SK-N-MC (cell line): ENCODE measurements at regions not wholly inside any gene's neighbourhood (a gene's known extent, or its start where the extent isn't known, plus 50 kb on each side); places are given as distances from the start of the nearest gene placed in this dataset.

Experiments
- DNase-seq: peaks from one replicate; pipeline ENCODE4 v3.0.0-alpha.2; 2011; ENCODE audit warnings: low read depth, low spot score
- H3K27ac ChIP-seq: fragments of 200-600 bp; sonication (generic); 2 replicates; pipeline ENCODE4 v1.5.1; 2016; ENCODE audit warnings: mixed run types
- H3K36me3 ChIP-seq: fragments of 200-600 bp; sonication (generic); 2 replicates; pipeline ENCODE4 v1.6.1; 2017; ENCODE audit warnings: antibody characterized with exemption, low read length, mixed read lengths; ENCODE audit not compliant: insufficient read depth
- H3K4me3 ChIP-seq: fragments of 200-600 bp; sonication (generic); 2 replicates; pipeline ENCODE4 v1.5.1; 2016
- H3K9ac ChIP-seq: fragments of 200-600 bp; sonication (generic); 2 replicates; pipeline ENCODE4 v1.8.0; 2017; ENCODE audit warnings: mixed run types, mixed read lengths; ENCODE audit not compliant: insufficient read length
- H3K9me3 ChIP-seq: fragments of 200-600 bp; sonication (generic); 2 replicates; pipeline ENCODE4 v1.6.1; 2017; ENCODE audit warnings: low read depth, mild to moderate bottlenecking, antibody characterized with exemption, low read length, moderate library complexity, mixed read lengths
- EZH2 ChIP-seq: fragments of 200-600 bp; sonication (generic); IDR thresholded peaks from one replicate; pipeline ENCODE4 v1.6.1; 2017; ENCODE audit warnings: antibody characterized with exemption
- FOXP2 ChIP-seq: optimal IDR thresholded peaks from 2 replicates; pipeline ENCODE3; 2011; ENCODE audit warnings: mild to moderate bottlenecking, moderate library complexity; ENCODE audit not compliant: insufficient read depth; ENCODE audit errors: extremely low read length, control extremely low read depth
- POLR2AphosphoS5 ChIP-seq: IDR thresholded peaks from 2 replicates; pipeline ENCODE4 v1.6.1; 2012; ENCODE audit warnings: mild to moderate bottlenecking, low read depth, low read length, borderline replicate concordance

GRCh38 chr12:87270919-87271318, 758.3 kb downstream of the C12orf50 start:
- Histone ChIP-seq H3K27ac (no peak overlapping the region), H3K36me3 (no peaks in the 10 kb centered on the region), H3K9me3 (no peaks in the 10 kb centered on the region), H3K9ac (no peak overlapping the region), H3K4me3 (no peak overlapping the region)
- TF ChIP-seq EZH2 (no peak), POLR2AphosphoS5 (no peak)
- DNase-seq: no peak

- TF ChIP-seq EZH2: no peak
- Histone ChIP-seq H3K36me3 (no peaks in the 10 kb centered on the region), H3K27ac (no peak overlapping the region), H3K4me3 (no peak overlapping the region), H3K9me3 (no peaks in the 10 kb centered on the region), H3K9ac (no peak overlapping the region)
- no peak for DNase-seq
Observed at GRCh38 chr12:87266305-87266704, 762.9 kb downstream of the C12orf50 start.

GRCh38 chr12:87259391-87259790, 769.8 kb downstream of the C12orf50 start:
- no peaks in the 10 kb centered on the region for H3K36me3 ChIP-seq
- H3K4me3 ChIP-seq: no peak overlapping the region
- H3K9ac ChIP-seq: no peak overlapping the region
- no peaks in the 10 kb centered on the region for H3K9me3 ChIP-seq
- TF ChIP-seq POLR2AphosphoS5 (no peak), EZH2 (no peak), FOXP2 (no peak)
- DNase-seq: no peak
- H3K27ac ChIP-seq: no peak overlapping the region

- Histone ChIP-seq H3K4me3 (no peak overlapping the region), H3K36me3 (no peaks in the 10 kb centered on the region), H3K9me3 (no peaks in the 10 kb centered on the region), H3K27ac (no peak overlapping the region), H3K9ac (no peak overlapping the region)
- TF ChIP-seq POLR2AphosphoS5 (no peak), EZH2 (no peak), FOXP2 (no peak)
- DNase-seq: no peak
Observed at GRCh38 chr12:87254381-87255030, 774.7 kb downstream of the C12orf50 start.

- TF ChIP-seq EZH2 (no peak), FOXP2 (no peak), POLR2AphosphoS5 (no peak)
- no peak overlapping the region for H3K27ac ChIP-seq
- DNase-seq: no peak
Observed at GRCh38 chr12:87253157-87253556, 776.0 kb downstream of the C12orf50 start.

GRCh38 chr12:87246726-87247125, 782.5 kb downstream of the C12orf50 start:
- peak overlapping the region; percentile 5; the same call in 1 of the 2 replicates for H3K27ac ChIP-seq
- no peak overlapping the region for H3K4me3 ChIP-seq
- TF ChIP-seq EZH2 (no peak), POLR2AphosphoS5 (no peak), FOXP2 (no peak)
- no peak for DNase-seq
- peak overlapping the region; percentile 12 for H3K9ac ChIP-seq
- H3K36me3 ChIP-seq: no peaks in the 10 kb centered on the region
- H3K9me3 ChIP-seq: no peaks in the 10 kb centered on the region

More at GRCh38 chr12:87253157-87253556, 776.0 kb downstream of the C12orf50 start:
- no peak overlapping the region for H3K4me3 ChIP-seq
- H3K9ac ChIP-seq: no peak overlapping the region
- H3K36me3 ChIP-seq: no peaks in the 10 kb centered on the region
- no peaks in the 10 kb centered on the region for H3K9me3 ChIP-seq

GRCh38 chr12:87238466-87238865, 790.7 kb downstream of the C12orf50 start:
- Histone ChIP-seq H3K9me3 (no peaks in the 10 kb centered on the region), H3K36me3 (no peaks in the 10 kb centered on the region), H3K27ac (no peak overlapping the region), H3K9ac (no peak overlapping the region), H3K4me3 (no peak overlapping the region)
- TF ChIP-seq EZH2 (no peak), POLR2AphosphoS5 (no peak), FOXP2 (no peak)
- DNase-seq: no peak

GRCh38 chr12:87234898-87235297, 794.3 kb downstream of the C12orf50 start:
- no peak overlapping the region for H3K27ac ChIP-seq
- TF ChIP-seq POLR2AphosphoS5 (no peak), EZH2 (no peak), FOXP2 (no peak)
- DNase-seq: no peak

GRCh38 chr12:87233671-87234070, 795.5 kb downstream of the C12orf50 start:
- Histone ChIP-seq H3K9me3 (no peaks in the 10 kb centered on the region), H3K9ac (no peak overlapping the region), H3K27ac (no peak overlapping the region), H3K36me3 (no peaks in the 10 kb centered on the region), H3K4me3 (no peak overlapping the region)
- TF ChIP-seq EZH2 (no peak), FOXP2 (no peak), POLR2AphosphoS5 (no peak)
- DNase-seq: no peak

More at GRCh38 chr12:87234898-87235297, 794.3 kb downstream of the C12orf50 start:
- Histone ChIP-seq H3K36me3 (no peaks in the 10 kb centered on the region), H3K9ac (no peak overlapping the region), H3K9me3 (no peaks in the 10 kb centered on the region), H3K4me3 (no peak overlapping the region)
